Cerebellar nuclear complex (tissue), 1 donor: ENCODE measurements at regions not wholly inside any gene's neighbourhood (a gene's known extent, or its start where the extent isn't known, plus 50 kb on each side); places are given as distances from the start of the nearest gene placed in this dataset.

Source experiments
- DNase-seq, 2 experiments: peaks; one replicate each; lab custom pipeline; 2025; lab: John Stamatoyannopoulos, UW

- DNase-seq, result no peak
Measured at GRCh38 chr4:71241501-71242288, 97.1 kb upstream of the SLC4A4 start.

- no peak for DNase-seq
Measured at GRCh38 chr4:71243091-71243833, 95.6 kb upstream of the SLC4A4 start.

GRCh38 chr4:71247706-71248105 is 91.1 kb upstream of the SLC4A4 start:
- DNase-seq, result no peak

GRCh38 chr4:71251261-71251660 is 87.6 kb upstream of the SLC4A4 start:
- DNase-seq, result no peak

GRCh38 chr4:71253545-71253944 is 85.3 kb upstream of the SLC4A4 start:
- no peak for DNase-seq

GRCh38 chr4:71254451-71255012 is 84.3 kb upstream of the SLC4A4 start:
- DNase-seq, result no peak

GRCh38 chr4:71255976-71256375 is 82.8 kb upstream of the SLC4A4 start:
- peak in 1 of 2 experiments; percentile 58 for DNase-seq

- no peak for DNase-seq
Measured at GRCh38 chr4:71257761-71258160, 81.1 kb upstream of the SLC4A4 start.

- no peak for DNase-seq
Measured at GRCh38 chr4:71258323-71258722, 80.5 kb upstream of the SLC4A4 start.

GRCh38 chr4:71259280-71259679 is 79.5 kb upstream of the SLC4A4 start:
- DNase-seq, result no peak

- no peak for DNase-seq
Measured at GRCh38 chr4:71259911-71260331, 78.9 kb upstream of the SLC4A4 start.

- no peak for DNase-seq
Measured at GRCh38 chr4:71260544-71260943, 78.3 kb upstream of the SLC4A4 start.

GRCh38 chr4:71261001-71261400 is 77.8 kb upstream of the SLC4A4 start:
- peak in 1 of 2 experiments; percentile 56 for DNase-seq

GRCh38 chr4:71261633-71262121 is 77.1 kb upstream of the SLC4A4 start:
- no peak for DNase-seq

GRCh38 chr4:71262161-71262560 is 76.7 kb upstream of the SLC4A4 start:
- DNase-seq, result no peak

GRCh38 chr4:71266090-71266794 is 72.6 kb upstream of the SLC4A4 start:
- DNase-seq, result no peak

GRCh38 chr4:71267244-71267643 is 71.6 kb upstream of the SLC4A4 start:
- DNase-seq, result no peak

- no peak for DNase-seq
Measured at GRCh38 chr4:71268166-71268565, 70.7 kb upstream of the SLC4A4 start.

- no peak for DNase-seq
Measured at GRCh38 chr4:71269233-71269632, 69.6 kb upstream of the SLC4A4 start.

- no peak for DNase-seq
Measured at GRCh38 chr4:71270901-71271300, 67.9 kb upstream of the SLC4A4 start.

- no peak for DNase-seq
Measured at GRCh38 chr4:71272976-71273375, 65.8 kb upstream of the SLC4A4 start.

- no peak for DNase-seq
Measured at GRCh38 chr4:71275004-71275403, 63.8 kb upstream of the SLC4A4 start.
